DND-41 (cell line): ENCODE measurements at regions not wholly inside any gene's neighbourhood (a gene's known extent, or its start where the extent isn't known, plus 50 kb on each side); places are given as distances from the start of the nearest gene placed in this dataset.

ENCODE experiments used
- EZH2 ChIP-seq: IDR thresholded peaks from 3 replicates; pipeline ENCODE4 v1.6.1; 2012; ENCODE audit warnings: borderline replicate concordance, low read depth, mild to moderate bottlenecking, moderate library complexity, low read length, inconsistent platforms; ENCODE audit not compliant: severe bottlenecking
- TF ChIP-seq, protein P1 (sequence below): IDR thresholded peaks from 2 replicates; pipeline ENCODE4 v1.5.1; 2012; ENCODE audit warnings: borderline replicate concordance, low read length, moderate library complexity, mild to moderate bottlenecking; ENCODE audit not compliant: poor library complexity, severe bottlenecking; ENCODE audit errors: extremely low read depth

DNA sequence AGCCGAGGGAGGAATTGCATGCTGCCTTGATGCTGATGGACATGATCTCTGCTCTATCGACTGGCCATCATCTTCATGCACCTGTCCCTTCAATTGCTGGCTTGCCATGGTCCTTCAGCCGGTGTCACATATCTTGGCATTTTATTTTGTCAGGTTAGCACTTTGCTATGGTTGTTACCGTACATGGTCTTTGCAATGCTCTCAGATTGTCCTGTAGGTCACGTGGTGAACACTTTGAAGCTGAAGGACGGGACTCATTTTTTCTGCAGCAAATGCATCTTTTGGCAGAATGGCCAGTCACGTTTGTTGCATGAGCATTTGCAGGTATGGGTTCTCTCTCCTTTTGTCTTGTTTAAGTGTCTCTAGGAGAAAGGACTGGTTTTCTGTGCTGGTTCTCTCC lies 326.8 kb upstream of the SHH start:
- TF ChIP-seq, protein P1, sequence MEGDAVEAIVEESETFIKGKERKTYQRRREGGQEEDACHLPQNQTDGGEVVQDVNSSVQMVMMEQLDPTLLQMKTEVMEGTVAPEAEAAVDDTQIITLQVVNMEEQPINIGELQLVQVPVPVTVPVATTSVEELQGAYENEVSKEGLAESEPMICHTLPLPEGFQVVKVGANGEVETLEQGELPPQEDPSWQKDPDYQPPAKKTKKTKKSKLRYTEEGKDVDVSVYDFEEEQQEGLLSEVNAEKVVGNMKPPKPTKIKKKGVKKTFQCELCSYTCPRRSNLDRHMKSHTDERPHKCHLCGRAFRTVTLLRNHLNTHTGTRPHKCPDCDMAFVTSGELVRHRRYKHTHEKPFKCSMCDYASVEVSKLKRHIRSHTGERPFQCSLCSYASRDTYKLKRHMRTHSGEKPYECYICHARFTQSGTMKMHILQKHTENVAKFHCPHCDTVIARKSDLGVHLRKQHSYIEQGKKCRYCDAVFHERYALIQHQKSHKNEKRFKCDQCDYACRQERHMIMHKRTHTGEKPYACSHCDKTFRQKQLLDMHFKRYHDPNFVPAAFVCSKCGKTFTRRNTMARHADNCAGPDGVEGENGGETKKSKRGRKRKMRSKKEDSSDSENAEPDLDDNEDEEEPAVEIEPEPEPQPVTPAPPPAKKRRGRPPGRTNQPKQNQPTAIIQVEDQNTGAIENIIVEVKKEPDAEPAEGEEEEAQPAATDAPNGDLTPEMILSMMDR = no peak
- no peak for TF ChIP-seq EZH2
